ENCODE measurements at regions not wholly inside any gene's neighbourhood (a gene's known extent, or its start where the extent isn't known, plus 50 kb on each side); places are given as distances from the start of the nearest gene placed in this dataset.

- no peak for TF ChIP-seq PHF8 (conservative IDR thresholded peaks at IDR 0.05; ENCODE audit: low read depth, low read length)
- no peak for TF ChIP-seq POU5F1 (IDR thresholded peaks at IDR 0.05; ENCODE audit: low read depth, low read length)
- no peak for TF ChIP-seq GABPA (IDR thresholded peaks at IDR 0.05; ENCODE audit: borderline replicate concordance, insufficient read depth, low read length)
- no peak for TF ChIP-seq CREB1 (IDR thresholded peaks at IDR 0.05)
- TF ChIP-seq TAF7 (optimal IDR thresholded peaks at IDR 0.05; ENCODE audit: borderline replicate concordance, low read depth, low read length): no peak
- no peak for TF ChIP-seq MAX (IDR thresholded peaks at IDR 0.05)
- no peak for TF ChIP-seq BRCA1 (IDR thresholded peaks at IDR 0.05; ENCODE audit: low read depth, low read length)
- TF ChIP-seq CEBPB (IDR thresholded peaks at IDR 0.05; ENCODE audit: low read depth, low read length): no peak
Observed at GRCh38 chr12:115348301-115348700, 664.3 kb upstream of the TBX3 start (continued).

All from H1 (cell line).